ENCODE measurements at regions not wholly inside any gene's neighbourhood (a gene's known extent, or its start where the extent isn't known, plus 50 kb on each side); places are given as distances from the start of the nearest gene placed in this dataset.

GRCh38 chr2:120959426-120959825, 223.8 kb downstream of the GLI2 start:
- Histone ChIP-seq H3K27ac (ENCODE audit: low read length in 2 of 2) (no peak overlapping the region), H3K79me2 (ENCODE audit: control insufficient read depth, insufficient read depth, low read length) (no peaks in the 10 kb centered on the region), H3K27me3 (replicated peaks in 1 of 4; ENCODE audit: control extremely low read depth in 1 of 4, control insufficient read depth in 3 of 4, insufficient read depth in 4 of 4, low read length in 3 of 4) (no peaks in the 10 kb centered on the region), H3K4me2 (replicated peaks; ENCODE audit: low read depth, low read length, poor library complexity, severe bottlenecking) (no peak overlapping the region), H3K4me3 (ENCODE audit: control extremely low read depth in 1 of 5, extremely low read depth in 1 of 5, insufficient read depth in 1 of 5, low read depth in 2 of 5, low read length in 4 of 5) (no peak overlapping the region), H2AFZ (ENCODE audit: insufficient read depth, low read depth, low read length, poor library complexity, severe bottlenecking) (no peak overlapping the region), H3K4me1 (ENCODE audit: control insufficient read depth in 2 of 2, insufficient read depth in 2 of 2, low read length in 2 of 2) (no peaks in the 10 kb centered on the region), H3K36me3 (replicated peaks in 1 of 2; ENCODE audit: control extremely low read depth in 1 of 2, control insufficient read depth in 1 of 2, extremely low read depth in 1 of 2, insufficient read depth in 2 of 2, low read length in 1 of 2) (no peaks in the 10 kb centered on the region), H3K9ac (ENCODE audit: low read length) (no peak overlapping the region), H3K9me3 (ENCODE audit: control extremely low read depth in 1 of 3, control insufficient read depth in 2 of 3, insufficient read depth in 1 of 3, low read length in 2 of 3) (no peaks in the 10 kb centered on the region), H4K20me1 (ENCODE audit: control insufficient read depth, insufficient read depth, low read length, poor library complexity, severe bottlenecking) (no peaks in the 10 kb centered on the region)
- Mint-ChIP-seq H3K4me1 (no peaks in the 10 kb centered on the region), H3K27ac (no peak overlapping the region), H3K4me3 (no peak overlapping the region), H3K9me3 (ENCODE audit: insufficient read depth) (no peaks in the 10 kb centered on the region), H3K27me3 (no peaks in the 10 kb centered on the region)
- POLR2A ChIA-PET = no interaction called here
- 94% methylated on average over 11 of the region's 13 CpGs for WGBS (ENCODE audit: insufficient coverage)
- CTCF ChIA-PET = no interaction called here
- TF ChIP-seq, protein P1, sequence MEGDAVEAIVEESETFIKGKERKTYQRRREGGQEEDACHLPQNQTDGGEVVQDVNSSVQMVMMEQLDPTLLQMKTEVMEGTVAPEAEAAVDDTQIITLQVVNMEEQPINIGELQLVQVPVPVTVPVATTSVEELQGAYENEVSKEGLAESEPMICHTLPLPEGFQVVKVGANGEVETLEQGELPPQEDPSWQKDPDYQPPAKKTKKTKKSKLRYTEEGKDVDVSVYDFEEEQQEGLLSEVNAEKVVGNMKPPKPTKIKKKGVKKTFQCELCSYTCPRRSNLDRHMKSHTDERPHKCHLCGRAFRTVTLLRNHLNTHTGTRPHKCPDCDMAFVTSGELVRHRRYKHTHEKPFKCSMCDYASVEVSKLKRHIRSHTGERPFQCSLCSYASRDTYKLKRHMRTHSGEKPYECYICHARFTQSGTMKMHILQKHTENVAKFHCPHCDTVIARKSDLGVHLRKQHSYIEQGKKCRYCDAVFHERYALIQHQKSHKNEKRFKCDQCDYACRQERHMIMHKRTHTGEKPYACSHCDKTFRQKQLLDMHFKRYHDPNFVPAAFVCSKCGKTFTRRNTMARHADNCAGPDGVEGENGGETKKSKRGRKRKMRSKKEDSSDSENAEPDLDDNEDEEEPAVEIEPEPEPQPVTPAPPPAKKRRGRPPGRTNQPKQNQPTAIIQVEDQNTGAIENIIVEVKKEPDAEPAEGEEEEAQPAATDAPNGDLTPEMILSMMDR (IDR thresholded peaks at IDR 0.05) = no peak
- no peak for TF ChIP-seq EZH2 (IDR thresholded peaks at IDR 0.05; ENCODE audit: borderline replicate concordance, insufficient read depth, low read depth, low read length, poor library complexity, severe bottlenecking)
- no peak for ATAC-seq (ENCODE audit: low read depth)
- no peak for DNase-seq
- intact Hi-C loops (cut with micrococcal nuclease) = no loop called here

DNA sequence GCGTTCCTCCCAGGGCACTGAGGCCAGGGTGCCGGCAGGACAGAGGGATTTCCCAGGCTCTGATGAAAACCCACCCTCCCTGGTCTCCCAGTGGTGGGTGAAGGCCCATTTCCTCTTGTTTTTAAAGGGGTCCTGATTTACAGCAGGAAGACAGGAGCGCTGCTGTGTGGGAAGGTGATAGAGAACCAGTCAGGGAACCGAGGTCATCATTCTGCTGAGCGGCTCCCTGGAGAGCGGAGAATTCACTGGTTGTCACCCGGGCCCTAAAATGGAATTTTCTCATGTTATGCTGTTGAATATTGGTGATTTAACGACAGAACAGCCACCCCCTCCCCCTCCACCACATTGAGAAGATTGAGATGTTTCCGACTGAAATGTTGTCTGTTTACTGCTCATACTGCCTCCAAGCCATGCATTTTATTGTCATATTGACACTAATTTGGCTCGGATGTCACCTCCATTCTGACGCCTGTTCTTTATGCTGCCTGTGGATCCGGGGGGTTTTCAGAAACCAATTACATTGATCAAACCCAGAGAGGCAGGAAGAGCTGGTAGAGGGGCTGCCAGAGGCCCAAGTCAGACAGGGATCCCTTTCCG, 225.2 kb downstream of the GLI2 start:
- Histone ChIP-seq H3K9ac (ENCODE audit: low read length) (no peak overlapping the region), H3K9me3 (ENCODE audit: control extremely low read depth in 1 of 3, control insufficient read depth in 2 of 3, insufficient read depth in 1 of 3, low read length in 2 of 3) (no peaks in the 10 kb centered on the region), H3K4me1 (ENCODE audit: control insufficient read depth in 2 of 2, insufficient read depth in 2 of 2, low read length in 2 of 2) (no peaks in the 10 kb centered on the region), H3K36me3 (replicated peaks in 1 of 2; ENCODE audit: control extremely low read depth in 1 of 2, control insufficient read depth in 1 of 2, extremely low read depth in 1 of 2, insufficient read depth in 2 of 2, low read length in 1 of 2) (no peaks in the 10 kb centered on the region), H2AFZ (ENCODE audit: insufficient read depth, low read depth, low read length, poor library complexity, severe bottlenecking) (no peak overlapping the region), H3K4me3 (ENCODE audit: control extremely low read depth in 1 of 5, extremely low read depth in 1 of 5, insufficient read depth in 1 of 5, low read depth in 2 of 5, low read length in 4 of 5) (no peak overlapping the region), H4K20me1 (ENCODE audit: control insufficient read depth, insufficient read depth, low read length, poor library complexity, severe bottlenecking) (no peaks in the 10 kb centered on the region), H3K27me3 (replicated peaks in 1 of 4; ENCODE audit: control extremely low read depth in 1 of 4, control insufficient read depth in 3 of 4, insufficient read depth in 4 of 4, low read length in 3 of 4) (no peaks in the 10 kb centered on the region), H3K27ac (ENCODE audit: low read length in 2 of 2) (no peak overlapping the region), H3K79me2 (ENCODE audit: control insufficient read depth, insufficient read depth, low read length) (no peaks in the 10 kb centered on the region), H3K4me2 (replicated peaks; ENCODE audit: low read depth, low read length, poor library complexity, severe bottlenecking) (no peak overlapping the region)
- ChIA-PET POLR2A (no interaction called here), CTCF (no interaction called here)
- no peaks in the 10 kb centered on the region for H3K27me3 Mint-ChIP-seq
- TF ChIP-seq, protein P1 (IDR thresholded peaks at IDR 0.05) = no peak
- TF ChIP-seq EZH2 (IDR thresholded peaks at IDR 0.05; ENCODE audit: borderline replicate concordance, insufficient read depth, low read depth, low read length, poor library complexity, severe bottlenecking) = no peak
- intact Hi-C loops (cut with micrococcal nuclease) = no loop called here
- no peak overlapping the region for H3K4me3 Mint-ChIP-seq
- ATAC-seq (ENCODE audit: low read depth) (no peak), DNase-seq (no peak)
- WGBS (ENCODE audit: insufficient coverage) = 96% methylated on average over 10 of the region's 13 CpGs
- no peaks in the 10 kb centered on the region for H3K4me1 Mint-ChIP-seq
- no peak overlapping the region for H3K27ac Mint-ChIP-seq
- H3K9me3 Mint-ChIP-seq (ENCODE audit: insufficient read depth) = no peaks in the 10 kb centered on the region

Measured in B cell (primary cell).